Natural killer cell (primary cell): ENCODE measurements at regions not wholly inside any gene's neighbourhood (a gene's known extent, or its start where the extent isn't known, plus 50 kb on each side); places are given as distances from the start of the nearest gene placed in this dataset.

ENCODE experiments used
- ATAC-seq, 3 donors: fragments of 150-1000 bp in 2 of 3; fragments of 200-7000 bp in 1 of 3; cut with Tn5 transposase; 1 replicate in 1 of 3; 2 replicates in 2 of 3; pipeline ENCODE4 v1.10.0; 2021; ENCODE audit warnings: mild to moderate bottlenecking in 2 of 3, moderate library complexity in 2 of 3
- DNase-seq, 2 donors: peaks; one replicate each; pipeline versions ENCODE4 v3.0.0 to v3.0.0-alpha.2; 2013 to 2021; ENCODE audit warnings: mixed read lengths in 1 of 2
- H3K27ac ChIP-seq: one replicate; pipeline ENCODE4 v1.5.1; 2013; ENCODE audit warnings: mild to moderate bottlenecking, low read length
- H3K27me3 ChIP-seq: one replicate; pipeline ENCODE4 v1.6.1; 2013; ENCODE audit warnings: low read length; ENCODE audit not compliant: control insufficient read depth, insufficient read depth
- H3K36me3 ChIP-seq: one replicate; pipeline ENCODE4 v1.6.1; 2013; ENCODE audit warnings: low read length; ENCODE audit not compliant: control insufficient read depth, insufficient read depth
- H3K4me1 ChIP-seq: one replicate; pipeline ENCODE4 v1.6.1; 2013; ENCODE audit warnings: low read length; ENCODE audit not compliant: control insufficient read depth, insufficient read depth
- H3K4me3 ChIP-seq: one replicate; pipeline ENCODE4 v1.5.1; 2013; ENCODE audit warnings: low read length
- H3K9me3 ChIP-seq: one replicate; pipeline ENCODE4 v1.6.1; 2013; ENCODE audit warnings: low read length; ENCODE audit not compliant: control insufficient read depth, insufficient read depth
- H3K27ac Mint-ChIP-seq, 2 donors: one replicate each; pipeline ENCODE4 v1.8.0; 2022; ENCODE audit warnings: mild to moderate bottlenecking in 2 of 2, mixed read lengths in 2 of 2, moderate library complexity in 1 of 2
- H3K27me3 Mint-ChIP-seq, 2 donors: one replicate each; pipeline ENCODE4 v1.8.0; 2022; ENCODE audit warnings: low read depth in 2 of 2, mixed read lengths in 2 of 2
- H3K36me3 Mint-ChIP-seq: one replicate; pipeline ENCODE4 v1.8.0; 2022; ENCODE audit warnings: mixed read lengths
- H3K4me1 Mint-ChIP-seq, 2 donors: one replicate each; pipeline ENCODE4 v1.8.0; 2022; ENCODE audit warnings: mixed read lengths in 2 of 2
- H3K4me3 Mint-ChIP-seq: one replicate; pipeline ENCODE4 v1.8.0; 2022; ENCODE audit warnings: mild to moderate bottlenecking, moderate library complexity, mixed read lengths
- H3K9me3 Mint-ChIP-seq, 2 donors: one replicate each; pipeline ENCODE4 v1.8.0; 2022; ENCODE audit warnings: mixed read lengths in 2 of 2
- WGBS: methylation state at CpG from one replicate; pipeline ENCODE4 v1.1.7; 2013; ENCODE audit warnings: missing lambda C conversion rate; ENCODE audit not compliant: insufficient coverage; 5-methylcytosine and 5-hydroxymethylcytosine counted together
- intact Hi-C: fragments of 100-400 bp; cut with micrococcal nuclease; formaldehyde crosslinking; loops from one replicate; pipeline ENCODE4 v1.14.2; 2022
- TF ChIP-seq, protein P1 (sequence below): fragments of 200-600 bp; IDR thresholded peaks from one replicate; pipeline ENCODE4 v1.8.0; 2022; ENCODE audit warnings: antibody characterized with exemption

DNA sequence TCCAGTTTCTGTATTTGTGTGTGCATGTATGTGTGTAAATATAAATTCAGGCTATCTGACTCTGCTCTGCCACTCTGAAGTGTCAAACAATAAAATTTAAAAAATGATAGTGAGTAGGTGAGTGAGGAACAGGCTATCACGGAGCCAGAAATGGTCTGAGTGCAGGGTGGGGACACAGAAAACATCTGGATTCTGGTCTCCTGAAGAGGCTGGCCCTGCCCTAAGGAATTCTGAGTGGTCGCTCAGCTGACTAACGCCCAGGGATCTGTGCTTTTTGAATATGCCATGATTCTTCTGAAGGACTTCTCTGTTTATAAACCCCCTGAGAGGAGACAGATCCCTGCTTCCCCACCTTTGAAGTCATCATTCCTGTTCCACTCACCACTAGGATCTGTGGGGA lies 353.9 kb upstream of the GYPC start:
- Histone ChIP-seq H3K9me3 (no peaks in the 10 kb centered on the region), H3K4me1 (no peaks in the 10 kb centered on the region), H3K27ac (no peak overlapping the region), H3K4me3 (no peak overlapping the region), H3K36me3 (no peaks in the 10 kb centered on the region), H3K27me3 (no peaks in the 10 kb centered on the region)
- Mint-ChIP-seq H3K27me3 (no peaks in the 10 kb centered on the region), H3K4me1 (no peaks in the 10 kb centered on the region), H3K27ac (no peak overlapping the region), H3K36me3 (no peaks in the 10 kb centered on the region), H3K9me3 (peaks cover 0 to 2% of the 10 kb centered on the region in 2 donors), H3K4me3 (no peak overlapping the region)
- TF ChIP-seq, protein P1, sequence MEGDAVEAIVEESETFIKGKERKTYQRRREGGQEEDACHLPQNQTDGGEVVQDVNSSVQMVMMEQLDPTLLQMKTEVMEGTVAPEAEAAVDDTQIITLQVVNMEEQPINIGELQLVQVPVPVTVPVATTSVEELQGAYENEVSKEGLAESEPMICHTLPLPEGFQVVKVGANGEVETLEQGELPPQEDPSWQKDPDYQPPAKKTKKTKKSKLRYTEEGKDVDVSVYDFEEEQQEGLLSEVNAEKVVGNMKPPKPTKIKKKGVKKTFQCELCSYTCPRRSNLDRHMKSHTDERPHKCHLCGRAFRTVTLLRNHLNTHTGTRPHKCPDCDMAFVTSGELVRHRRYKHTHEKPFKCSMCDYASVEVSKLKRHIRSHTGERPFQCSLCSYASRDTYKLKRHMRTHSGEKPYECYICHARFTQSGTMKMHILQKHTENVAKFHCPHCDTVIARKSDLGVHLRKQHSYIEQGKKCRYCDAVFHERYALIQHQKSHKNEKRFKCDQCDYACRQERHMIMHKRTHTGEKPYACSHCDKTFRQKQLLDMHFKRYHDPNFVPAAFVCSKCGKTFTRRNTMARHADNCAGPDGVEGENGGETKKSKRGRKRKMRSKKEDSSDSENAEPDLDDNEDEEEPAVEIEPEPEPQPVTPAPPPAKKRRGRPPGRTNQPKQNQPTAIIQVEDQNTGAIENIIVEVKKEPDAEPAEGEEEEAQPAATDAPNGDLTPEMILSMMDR, result no peak
- DNase-seq (no peak), ATAC-seq (no peak)
- 54% methylated on average over 3 of the region's 3 CpGs for WGBS
- intact Hi-C loops, result no loop called here

DNA sequence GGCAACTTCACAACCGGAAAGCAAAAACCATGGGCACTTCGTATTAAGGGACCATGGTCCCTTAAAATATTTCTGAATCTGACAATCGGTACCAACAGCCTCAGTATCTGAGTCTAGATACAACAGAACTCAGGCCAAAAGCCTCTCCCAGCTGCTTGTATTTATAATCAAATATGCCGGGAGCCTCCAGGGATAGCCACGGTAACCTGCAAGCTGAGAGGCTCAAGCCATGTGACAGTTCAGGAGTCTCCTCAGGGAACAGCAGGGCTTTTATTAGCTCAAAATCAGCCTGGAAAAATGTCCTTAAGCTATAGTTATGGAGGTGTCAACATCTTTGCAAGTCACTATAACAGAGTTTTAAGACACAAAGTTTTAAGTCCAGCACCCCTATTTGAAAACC lies 352.8 kb upstream of the GYPC start:
- Mint-ChIP-seq H3K4me3 (no peak overlapping the region), H3K4me1 (no peaks in the 10 kb centered on the region), H3K9me3 (peaks cover 0 to 2% of the 10 kb centered on the region in 2 donors), H3K27ac (no peak overlapping the region), H3K36me3 (no peaks in the 10 kb centered on the region), H3K27me3 (no peaks in the 10 kb centered on the region)
- intact Hi-C loops, result no loop called here
- TF ChIP-seq, protein P1, result no peak
- DNase-seq (no peak), ATAC-seq (no peak)
- no peaks in the 10 kb centered on the region for H3K36me3 ChIP-seq
- no peak overlapping the region for H3K27ac ChIP-seq
- 86% methylated on average over 5 of the region's 5 CpGs for WGBS
- H3K4me1 ChIP-seq, result no peaks in the 10 kb centered on the region
- H3K9me3 ChIP-seq, result no peaks in the 10 kb centered on the region
- H3K4me3 ChIP-seq, result no peak overlapping the region
- H3K27me3 ChIP-seq, result no peaks in the 10 kb centered on the region

DNA sequence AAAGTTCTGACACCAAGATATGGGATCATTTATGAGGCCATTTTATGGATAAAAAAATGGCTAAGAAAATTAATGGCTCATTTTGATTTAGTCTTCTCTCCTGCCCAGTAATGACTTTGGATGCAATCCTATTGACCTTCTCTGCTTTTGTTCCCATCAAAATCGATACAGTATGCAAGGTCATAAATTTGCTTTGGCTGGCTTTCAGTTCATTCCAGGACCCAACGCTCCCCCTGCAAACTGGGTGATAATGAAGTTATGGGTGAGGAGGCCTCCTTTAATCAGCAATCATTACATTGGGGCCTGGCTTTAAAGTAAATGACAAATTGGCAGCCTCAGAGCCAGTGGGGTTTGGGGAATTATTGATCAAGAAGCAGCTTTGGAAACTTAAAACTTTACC lies 351.8 kb upstream of the GYPC start:
- 92% methylated on average over 2 of the region's 2 CpGs for WGBS
- Mint-ChIP-seq H3K9me3 (peaks cover 0 to 2% of the 10 kb centered on the region in 2 donors), H3K27ac (no peak overlapping the region), H3K4me1 (no peaks in the 10 kb centered on the region), H3K27me3 (no peaks in the 10 kb centered on the region), H3K36me3 (no peaks in the 10 kb centered on the region), H3K4me3 (no peak overlapping the region)
- TF ChIP-seq, protein P1, result no peak
- Histone ChIP-seq H3K36me3 (no peaks in the 10 kb centered on the region), H3K27ac (no peak overlapping the region), H3K4me1 (no peaks in the 10 kb centered on the region), H3K9me3 (no peaks in the 10 kb centered on the region), H3K4me3 (no peak overlapping the region), H3K27me3 (no peaks in the 10 kb centered on the region)
- DNase-seq, result no peak
- intact Hi-C loops, result no loop called here
- ATAC-seq, result no peak

DNA sequence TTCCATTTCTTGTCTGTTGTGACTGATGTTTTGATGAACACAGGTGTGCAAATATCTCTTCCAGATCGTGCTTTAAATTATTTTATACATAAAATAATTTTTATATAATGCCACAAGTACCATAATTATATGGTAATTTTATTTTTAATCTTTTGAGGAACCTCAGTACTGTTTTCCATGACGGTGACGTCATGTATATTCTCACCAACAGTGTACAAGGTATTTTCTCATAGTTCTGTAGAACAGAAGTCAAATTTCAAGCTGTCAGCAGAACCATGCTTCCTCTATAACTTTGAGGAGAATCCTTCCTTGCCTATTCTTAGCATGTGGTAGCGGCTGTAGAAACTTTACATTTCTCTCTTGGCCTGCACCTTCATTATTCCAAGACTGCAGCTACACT lies 349.4 kb upstream of the GYPC start:
- no peaks in the 10 kb centered on the region for H3K27me3 Mint-ChIP-seq
- intact Hi-C loops, result no loop called here
- WGBS, result 92% methylated on average over 3 of the region's 4 CpGs
- H3K4me1 ChIP-seq, result no peaks in the 10 kb centered on the region
- no peak overlapping the region for H3K4me3 Mint-ChIP-seq
- no peak overlapping the region for H3K27ac Mint-ChIP-seq
- ATAC-seq (no peak), DNase-seq (no peak)
- H3K4me1 Mint-ChIP-seq, result no peaks in the 10 kb centered on the region
- no peaks in the 10 kb centered on the region for H3K36me3 ChIP-seq
- no peaks in the 10 kb centered on the region for H3K36me3 Mint-ChIP-seq
- H3K9me3 ChIP-seq, result no peaks in the 10 kb centered on the region
- H3K9me3 Mint-ChIP-seq, result peaks cover 0 to 2% of the 10 kb centered on the region in 2 donors
- no peak overlapping the region for H3K4me3 ChIP-seq
- H3K27me3 ChIP-seq, result no peaks in the 10 kb centered on the region
- TF ChIP-seq, protein P1, result no peak
- no peak overlapping the region for H3K27ac ChIP-seq
